ENCODE measurements at regions not wholly inside any gene's neighbourhood (a gene's known extent, or its start where the extent isn't known, plus 50 kb on each side); places are given as distances from the start of the nearest gene placed in this dataset.

GRCh38 chr4:3365871-3366842 lies 73.3 kb downstream of the RGS12 start:
- H3K27me3 ChIP-seq (ENCODE audit: control insufficient read depth, insufficient read depth, low read length) = no peaks in the 10 kb centered on the region
- no peaks in the 10 kb centered on the region for H3K9me3 ChIP-seq (replicated peaks; ENCODE audit: low read length)
- no peak overlapping the region for H3K4me3 ChIP-seq (ENCODE audit: low read length)
- peaks cover 19% of the 10 kb centered on the region for H3K4me1 ChIP-seq (ENCODE audit: control insufficient read depth, insufficient read depth, low read length)
- H3K4me2 ChIP-seq (ENCODE audit: low read length) = no peak overlapping the region
- H3K36me3 ChIP-seq (ENCODE audit: insufficient read depth, low read length) = no peaks in the 10 kb centered on the region
- no peak overlapping the region for H3K9ac ChIP-seq (ENCODE audit: low read depth, low read length)

DNA sequence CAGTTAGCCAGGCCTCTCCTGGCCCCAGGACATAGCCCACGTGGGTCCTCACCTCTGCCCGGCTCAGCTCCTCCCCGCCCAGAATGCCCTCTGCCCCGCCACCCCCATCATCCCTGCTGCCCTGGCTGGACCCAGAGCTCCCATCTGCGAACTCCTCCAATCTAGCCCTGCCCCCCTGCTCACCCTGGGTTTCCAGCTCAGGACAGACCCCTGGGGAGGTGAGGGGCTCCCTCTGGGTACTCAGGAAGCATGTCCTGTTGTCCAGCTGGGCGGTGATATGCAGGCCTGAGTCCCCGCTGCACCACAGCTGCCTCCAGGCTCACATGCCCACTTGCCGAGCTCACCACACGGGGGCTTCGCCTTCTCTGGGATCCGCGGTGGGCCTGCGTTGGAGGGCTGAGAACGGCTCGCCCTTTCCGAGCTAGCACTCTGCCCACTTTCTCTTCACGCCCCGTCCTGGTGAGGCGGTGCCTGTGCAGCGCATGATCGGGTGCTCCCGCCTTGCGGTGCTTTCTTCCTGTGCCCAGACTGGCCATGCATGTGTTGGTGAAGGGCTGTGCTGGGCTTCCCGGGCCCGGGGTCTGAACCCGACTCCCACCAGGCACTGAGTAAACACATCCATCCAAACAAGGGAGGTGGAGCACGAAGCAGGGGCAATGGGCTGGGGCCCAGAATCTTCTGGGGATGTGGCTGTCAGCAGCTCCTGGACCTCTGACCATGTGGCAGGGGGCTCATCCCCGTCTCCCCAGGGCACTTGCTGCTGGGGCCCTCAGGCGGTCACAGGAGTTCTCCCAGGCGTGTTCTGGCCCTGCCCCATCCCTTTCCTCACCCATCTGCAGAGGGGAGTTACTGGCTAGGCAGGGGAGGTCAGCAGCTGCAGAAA lies 74.3 kb downstream of the RGS12 start:
- Histone ChIP-seq H3K9ac (ENCODE audit: low read depth, low read length) (no peak overlapping the region), H3K4me3 (ENCODE audit: low read length) (no peak overlapping the region), H3K4me2 (ENCODE audit: low read length) (no peak overlapping the region), H3K27me3 (ENCODE audit: control insufficient read depth, insufficient read depth, low read length) (no peaks in the 10 kb centered on the region), H3K9me3 (replicated peaks; ENCODE audit: low read length) (no peaks in the 10 kb centered on the region), H3K36me3 (ENCODE audit: insufficient read depth, low read length) (no peaks in the 10 kb centered on the region), H3K4me1 (ENCODE audit: control insufficient read depth, insufficient read depth, low read length) (peaks cover 19% of the 10 kb centered on the region)

- Histone ChIP-seq H3K27me3 (ENCODE audit: control insufficient read depth, insufficient read depth, low read length) (no peaks in the 10 kb centered on the region), H3K9ac (ENCODE audit: low read depth, low read length) (no peak overlapping the region), H3K4me3 (ENCODE audit: low read length) (no peak overlapping the region), H3K9me3 (replicated peaks; ENCODE audit: low read length) (no peaks in the 10 kb centered on the region), H3K36me3 (ENCODE audit: insufficient read depth, low read length) (no peaks in the 10 kb centered on the region), H3K4me1 (ENCODE audit: control insufficient read depth, insufficient read depth, low read length) (peaks cover 19% of the 10 kb centered on the region), H3K4me2 (ENCODE audit: low read length) (no peak overlapping the region)
Measured at GRCh38 chr4:3367866-3368265, 73.9 kb upstream of the HGFAC start.

DNA sequence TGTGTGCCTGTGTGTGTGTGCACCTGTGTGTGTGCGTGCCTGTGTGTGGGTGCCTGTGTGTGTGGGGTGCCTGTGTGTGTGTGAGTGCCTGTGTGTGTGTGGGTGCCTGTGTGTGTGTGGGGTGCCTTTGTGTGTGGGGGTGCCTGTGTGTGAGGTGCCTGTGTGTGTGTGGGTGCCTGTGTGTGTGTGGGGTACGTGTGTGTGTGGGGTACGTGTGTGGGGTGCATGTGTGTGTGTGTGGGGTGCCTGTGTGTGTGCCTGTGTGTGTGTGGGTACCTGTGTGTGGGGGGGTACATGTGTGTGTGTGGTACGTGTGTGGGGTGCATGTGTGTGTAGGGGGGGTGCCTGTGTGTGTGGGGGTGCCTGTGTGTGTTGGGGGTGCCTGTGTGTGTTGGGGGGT lies 73.4 kb upstream of the HGFAC start:
- Histone ChIP-seq H3K9ac (ENCODE audit: low read depth, low read length) (no peak overlapping the region), H3K4me1 (ENCODE audit: control insufficient read depth, insufficient read depth, low read length) (peaks cover 19% of the 10 kb centered on the region), H3K4me3 (ENCODE audit: low read length) (no peak overlapping the region), H3K4me2 (ENCODE audit: low read length) (no peak overlapping the region), H3K36me3 (ENCODE audit: insufficient read depth, low read length) (no peaks in the 10 kb centered on the region), H3K9me3 (replicated peaks; ENCODE audit: low read length) (no peaks in the 10 kb centered on the region), H3K27me3 (ENCODE audit: control insufficient read depth, insufficient read depth, low read length) (no peaks in the 10 kb centered on the region)

GRCh38 chr4:3368841-3369760 lies 72.7 kb upstream of the HGFAC start:
- no peaks in the 10 kb centered on the region for H3K36me3 ChIP-seq (ENCODE audit: insufficient read depth, low read length)
- peak overlapping the region; percentile 72 for H3K9ac ChIP-seq (ENCODE audit: low read depth, low read length)
- peak overlapping the region; percentile 85 for H3K4me2 ChIP-seq (ENCODE audit: low read length)
- no peaks in the 10 kb centered on the region for H3K9me3 ChIP-seq (replicated peaks; ENCODE audit: low read length)
- H3K4me1 ChIP-seq (ENCODE audit: control insufficient read depth, insufficient read depth, low read length) = peaks cover 19% of the 10 kb centered on the region
- H3K27me3 ChIP-seq (ENCODE audit: control insufficient read depth, insufficient read depth, low read length) = no peaks in the 10 kb centered on the region
- H3K4me3 ChIP-seq (ENCODE audit: low read length) = peak overlapping the region; percentile 57

- peaks cover 19% of the 10 kb centered on the region for H3K4me1 ChIP-seq (ENCODE audit: control insufficient read depth, insufficient read depth, low read length)
- H3K4me2 ChIP-seq (ENCODE audit: low read length) = peak overlapping the region; percentile 85
- no peaks in the 10 kb centered on the region for H3K36me3 ChIP-seq (ENCODE audit: insufficient read depth, low read length)
- H3K9me3 ChIP-seq (replicated peaks; ENCODE audit: low read length) = no peaks in the 10 kb centered on the region
- peak overlapping the region; percentile 72 for H3K9ac ChIP-seq (ENCODE audit: low read depth, low read length)
- H3K4me3 ChIP-seq (ENCODE audit: low read length) = peak overlapping the region; percentile 57
- no peaks in the 10 kb centered on the region for H3K27me3 ChIP-seq (ENCODE audit: control insufficient read depth, insufficient read depth, low read length)
Measured at GRCh38 chr4:3369781-3370674, 71.7 kb upstream of the HGFAC start.

- Histone ChIP-seq H3K27me3 (ENCODE audit: control insufficient read depth, insufficient read depth, low read length) (no peaks in the 10 kb centered on the region), H3K4me3 (ENCODE audit: low read length) (no peak overlapping the region), H3K9me3 (replicated peaks; ENCODE audit: low read length) (no peaks in the 10 kb centered on the region), H3K4me1 (ENCODE audit: control insufficient read depth, insufficient read depth, low read length) (peaks cover 27% of the 10 kb centered on the region), H3K36me3 (ENCODE audit: insufficient read depth, low read length) (no peaks in the 10 kb centered on the region), H3K4me2 (ENCODE audit: low read length) (peak overlapping the region; percentile 85), H3K9ac (ENCODE audit: low read depth, low read length) (peak overlapping the region; percentile 72)
Measured at GRCh38 chr4:3371033-3372001, 70.5 kb upstream of the HGFAC start.

GRCh38 chr4:3372264-3372932 lies 69.4 kb upstream of the HGFAC start:
- no peak overlapping the region for H3K4me2 ChIP-seq (ENCODE audit: low read length)
- H3K4me3 ChIP-seq (ENCODE audit: low read length) = no peak overlapping the region
- H3K9ac ChIP-seq (ENCODE audit: low read depth, low read length) = no peak overlapping the region
- no peaks in the 10 kb centered on the region for H3K36me3 ChIP-seq (ENCODE audit: insufficient read depth, low read length)
- no peaks in the 10 kb centered on the region for H3K9me3 ChIP-seq (replicated peaks; ENCODE audit: low read length)
- H3K4me1 ChIP-seq (ENCODE audit: control insufficient read depth, insufficient read depth, low read length) = peaks cover 27% of the 10 kb centered on the region
- H3K27me3 ChIP-seq (ENCODE audit: control insufficient read depth, insufficient read depth, low read length) = no peaks in the 10 kb centered on the region

DNA sequence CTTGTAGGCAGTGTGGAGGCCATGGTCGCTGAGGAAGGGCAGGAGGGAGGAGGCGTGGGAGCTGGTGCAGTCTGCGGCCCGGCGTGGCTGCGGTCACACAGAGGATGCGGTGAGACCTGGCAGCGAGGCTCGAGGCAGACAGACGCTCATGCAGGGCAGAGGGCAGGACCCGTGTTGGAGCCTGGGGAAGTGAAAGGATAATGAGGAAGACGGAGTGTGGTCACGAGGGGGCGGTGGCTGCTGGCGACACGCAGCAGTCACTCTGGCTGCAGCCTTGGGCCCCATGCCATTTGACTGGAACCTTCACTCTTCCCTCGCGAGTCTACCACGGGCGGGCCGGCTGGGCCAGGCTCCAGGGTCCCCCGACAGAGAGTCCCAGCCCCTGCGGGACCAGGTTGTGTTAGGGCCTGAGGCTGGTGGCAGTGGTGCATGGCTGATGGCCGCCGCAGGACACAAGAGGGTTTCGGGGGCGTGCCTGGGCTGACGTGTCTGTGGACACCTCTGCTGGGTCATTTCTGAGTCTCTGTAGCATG lies 68.8 kb upstream of the HGFAC start:
- no peak overlapping the region for H3K4me3 ChIP-seq (ENCODE audit: low read length)
- H3K4me1 ChIP-seq (ENCODE audit: control insufficient read depth, insufficient read depth, low read length) = peaks cover 27% of the 10 kb centered on the region

More for the DNA sequence above, 68.8 kb upstream of the HGFAC start:
- Histone ChIP-seq H3K4me2 (ENCODE audit: low read length) (no peak overlapping the region), H3K36me3 (ENCODE audit: insufficient read depth, low read length) (no peaks in the 10 kb centered on the region), H3K9ac (ENCODE audit: low read depth, low read length) (no peak overlapping the region), H3K27me3 (ENCODE audit: control insufficient read depth, insufficient read depth, low read length) (no peaks in the 10 kb centered on the region), H3K9me3 (replicated peaks; ENCODE audit: low read length) (no peaks in the 10 kb centered on the region)
